KMS-11 (cell line): ENCODE measurements at regions not wholly inside any gene's neighbourhood (a gene's known extent, or its start where the extent isn't known, plus 50 kb on each side); places are given as distances from the start of the nearest gene placed in this dataset.

Source experiments
- H2AFZ ChIP-seq: fragments of 200-600 bp; sonication (generic); 2 replicates; pipeline ENCODE4 v1.6.1; 2016; ENCODE audit warnings: antibody characterized with exemption, mixed run types, low read depth
- H3K27ac ChIP-seq: fragments of 200-600 bp; sonication (generic); 2 replicates; pipeline ENCODE4 v1.6.1; 2016; ENCODE audit warnings: mild to moderate bottlenecking, mixed run types
- H3K27me3 ChIP-seq: fragments of 200-600 bp; sonication (generic); 2 replicates; pipeline ENCODE4 v1.6.1; 2017; ENCODE audit warnings: mild to moderate bottlenecking, low read depth, mixed run types, moderate library complexity; ENCODE audit not compliant: insufficient read depth
- H3K36me3 ChIP-seq: fragments of 200-600 bp; sonication (generic); 2 replicates; pipeline ENCODE4 v1.6.1; 2017; ENCODE audit warnings: mild to moderate bottlenecking, mixed run types; ENCODE audit not compliant: insufficient read depth
- H3K4me1 ChIP-seq: fragments of 200-600 bp; sonication (generic); 2 replicates; pipeline ENCODE4 v1.6.1; 2016; ENCODE audit warnings: mild to moderate bottlenecking, low read depth, mixed run types; ENCODE audit not compliant: poor library complexity, severe bottlenecking
- H3K4me2 ChIP-seq: fragments of 200-600 bp; sonication (generic); 2 replicates; pipeline ENCODE4 v1.7.0; 2016; ENCODE audit warnings: mild to moderate bottlenecking, mixed run types
- H3K4me3 ChIP-seq: fragments of 200-600 bp; sonication (generic); IDR thresholded peaks from 2 replicates; pipeline ENCODE4 v1.6.1; 2017; ENCODE audit warnings: low read depth, low read length, mixed read lengths; ENCODE audit not compliant: insufficient read depth
- H3K79me2 ChIP-seq: fragments of 200-600 bp; sonication (generic); 2 replicates; pipeline ENCODE4 v1.6.1; 2016; ENCODE audit warnings: low read depth, mixed run types; ENCODE audit not compliant: insufficient read depth
- H3K9ac ChIP-seq: fragments of 200-600 bp; sonication (generic); 2 replicates; pipeline ENCODE4 v1.6.1; 2016; ENCODE audit warnings: mild to moderate bottlenecking, mixed run types
- H4K20me1 ChIP-seq: fragments of 200-600 bp; sonication (generic); 2 replicates; pipeline ENCODE4 v1.6.1; 2016; ENCODE audit warnings: mild to moderate bottlenecking, mixed run types; ENCODE audit not compliant: insufficient read depth
- TF ChIP-seq, protein P1 (sequence below): fragments of 200-600 bp; sonication (generic); conservative IDR thresholded peaks from 2 replicates; pipeline ENCODE4 v1.6.1; 2017; ENCODE audit warnings: low read depth, mild to moderate bottlenecking, antibody characterized with exemption, low read length, moderate library complexity, mixed read lengths

DNA sequence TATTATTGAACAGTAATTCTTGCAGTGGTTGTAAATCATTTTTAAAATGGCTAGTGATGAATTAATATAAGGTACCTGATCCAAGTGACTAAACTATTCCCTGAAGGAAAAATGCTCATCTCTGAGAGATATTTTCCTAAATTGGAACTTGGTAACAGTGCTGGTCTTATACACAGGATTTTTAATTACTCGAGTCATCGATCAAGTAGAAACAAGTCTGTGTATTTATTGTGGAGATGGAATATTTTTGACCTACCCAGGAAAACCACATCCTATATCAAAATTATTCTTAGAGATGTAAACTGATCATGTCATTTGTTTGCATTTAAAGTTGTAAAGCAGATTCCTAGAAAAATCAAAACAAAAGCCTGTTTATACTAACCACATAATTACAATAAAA lies 166.9 kb downstream of the MOXD1 start:
- H4K20me1 ChIP-seq = no peaks in the 10 kb centered on the region
- H3K9ac ChIP-seq = no peak overlapping the region
- no peak overlapping the region for H3K4me2 ChIP-seq
- H3K79me2 ChIP-seq = no peaks in the 10 kb centered on the region
- no peaks in the 10 kb centered on the region for H3K4me1 ChIP-seq
- no peak overlapping the region for H3K4me3 ChIP-seq
- H2AFZ ChIP-seq = no peak overlapping the region
- H3K27me3 ChIP-seq = no peaks in the 10 kb centered on the region
- TF ChIP-seq, protein P1, sequence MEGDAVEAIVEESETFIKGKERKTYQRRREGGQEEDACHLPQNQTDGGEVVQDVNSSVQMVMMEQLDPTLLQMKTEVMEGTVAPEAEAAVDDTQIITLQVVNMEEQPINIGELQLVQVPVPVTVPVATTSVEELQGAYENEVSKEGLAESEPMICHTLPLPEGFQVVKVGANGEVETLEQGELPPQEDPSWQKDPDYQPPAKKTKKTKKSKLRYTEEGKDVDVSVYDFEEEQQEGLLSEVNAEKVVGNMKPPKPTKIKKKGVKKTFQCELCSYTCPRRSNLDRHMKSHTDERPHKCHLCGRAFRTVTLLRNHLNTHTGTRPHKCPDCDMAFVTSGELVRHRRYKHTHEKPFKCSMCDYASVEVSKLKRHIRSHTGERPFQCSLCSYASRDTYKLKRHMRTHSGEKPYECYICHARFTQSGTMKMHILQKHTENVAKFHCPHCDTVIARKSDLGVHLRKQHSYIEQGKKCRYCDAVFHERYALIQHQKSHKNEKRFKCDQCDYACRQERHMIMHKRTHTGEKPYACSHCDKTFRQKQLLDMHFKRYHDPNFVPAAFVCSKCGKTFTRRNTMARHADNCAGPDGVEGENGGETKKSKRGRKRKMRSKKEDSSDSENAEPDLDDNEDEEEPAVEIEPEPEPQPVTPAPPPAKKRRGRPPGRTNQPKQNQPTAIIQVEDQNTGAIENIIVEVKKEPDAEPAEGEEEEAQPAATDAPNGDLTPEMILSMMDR = no peak
- H3K36me3 ChIP-seq = no peaks in the 10 kb centered on the region
- no peak overlapping the region for H3K27ac ChIP-seq

DNA sequence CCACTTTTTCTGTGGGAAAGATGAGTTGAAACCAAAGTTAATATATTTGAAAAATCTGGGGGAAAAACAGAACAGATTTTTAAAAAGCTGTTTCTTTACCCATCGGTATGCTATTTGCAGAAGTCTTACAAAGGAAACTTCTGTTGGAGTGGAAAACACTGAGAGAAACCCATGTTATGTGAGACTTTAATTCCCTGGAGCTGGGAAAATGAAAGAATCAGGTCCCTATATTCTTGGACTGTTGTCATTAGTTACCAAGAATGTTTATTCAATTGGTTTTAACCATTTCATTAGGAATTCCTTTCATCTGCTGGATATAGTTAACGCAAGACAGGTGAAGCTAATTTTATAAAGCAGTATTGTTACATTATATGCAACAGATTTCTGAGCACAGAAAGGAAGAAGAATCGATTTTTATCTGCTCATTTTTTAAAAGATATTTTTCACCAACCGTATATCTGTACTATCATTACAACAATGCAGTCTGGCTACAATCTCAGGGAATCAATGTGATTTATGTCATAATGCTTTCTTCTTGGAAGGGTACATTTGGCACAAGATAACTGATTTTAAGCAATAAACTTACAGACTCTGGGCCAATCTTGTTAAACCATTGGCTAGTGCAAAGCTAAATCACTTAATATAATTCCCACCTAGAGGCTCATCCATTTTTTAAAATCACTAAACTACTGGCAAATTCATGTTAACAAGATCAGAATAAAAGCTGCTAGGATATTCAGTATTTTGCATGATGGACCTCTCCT lies 170.0 kb downstream of the MOXD1 start:
- no peaks in the 10 kb centered on the region for H3K79me2 ChIP-seq
- no peaks in the 10 kb centered on the region for H4K20me1 ChIP-seq
- no peak overlapping the region for H3K4me3 ChIP-seq
- no peak overlapping the region for H3K4me2 ChIP-seq
- TF ChIP-seq, protein P1 = no peak
- no peak overlapping the region for H2AFZ ChIP-seq
- no peak overlapping the region for H3K9ac ChIP-seq
- H3K27me3 ChIP-seq = no peaks in the 10 kb centered on the region
- H3K27ac ChIP-seq = no peak overlapping the region
- H3K4me1 ChIP-seq = no peaks in the 10 kb centered on the region
- no peaks in the 10 kb centered on the region for H3K36me3 ChIP-seq

DNA sequence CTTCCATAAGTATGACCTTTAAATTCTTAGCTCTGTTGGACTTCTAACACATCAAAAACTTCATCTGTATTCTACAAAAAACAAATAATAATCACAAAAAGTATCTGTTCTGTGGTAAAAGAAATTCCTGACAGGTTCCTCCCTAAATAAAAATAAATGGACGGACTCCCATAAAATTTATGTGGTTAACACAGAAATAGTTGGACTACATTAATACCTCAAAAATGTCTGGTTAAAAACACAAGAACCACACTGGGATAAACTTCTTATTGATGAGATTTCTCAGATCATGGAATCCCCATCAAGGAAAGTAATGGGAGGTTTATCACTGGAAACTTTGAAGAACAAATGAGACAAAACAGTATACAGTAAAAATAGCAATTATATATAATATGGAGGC lies 172.4 kb downstream of the MOXD1 start:
- no peak overlapping the region for H3K4me3 ChIP-seq
- no peak overlapping the region for H2AFZ ChIP-seq
- no peaks in the 10 kb centered on the region for H3K27me3 ChIP-seq
- no peak overlapping the region for H3K4me2 ChIP-seq
- TF ChIP-seq, protein P1 = no peak
- no peaks in the 10 kb centered on the region for H3K4me1 ChIP-seq
- H3K36me3 ChIP-seq = no peaks in the 10 kb centered on the region
- no peaks in the 10 kb centered on the region for H4K20me1 ChIP-seq
- no peaks in the 10 kb centered on the region for H3K79me2 ChIP-seq
- no peak overlapping the region for H3K27ac ChIP-seq
- H3K9ac ChIP-seq = no peak overlapping the region

DNA sequence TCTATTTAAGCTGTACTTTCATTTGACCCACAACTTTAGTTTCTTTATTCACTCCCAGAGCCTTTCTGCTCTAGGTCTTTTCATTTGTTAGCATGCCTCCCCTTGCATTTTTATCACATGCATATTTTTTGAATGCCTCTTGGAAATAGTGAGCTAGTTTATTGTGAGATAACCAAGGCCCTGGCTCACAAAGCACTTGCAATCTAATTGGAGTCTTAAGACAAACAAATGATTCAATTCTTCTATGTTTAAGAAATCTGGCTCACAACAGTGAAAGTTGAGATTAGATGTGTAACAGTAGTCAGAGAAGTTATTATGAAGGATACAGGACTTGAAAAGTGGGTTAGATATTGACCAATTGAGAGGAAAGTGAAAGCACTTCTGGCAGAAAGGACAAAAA lies 173.4 kb downstream of the MOXD1 start:
- no peak overlapping the region for H3K27ac ChIP-seq
- no peaks in the 10 kb centered on the region for H3K4me1 ChIP-seq
- no peak overlapping the region for H3K4me2 ChIP-seq
- no peaks in the 10 kb centered on the region for H3K36me3 ChIP-seq
- H3K9ac ChIP-seq = no peak overlapping the region
- no peaks in the 10 kb centered on the region for H3K79me2 ChIP-seq
- TF ChIP-seq, protein P1 = no peak
- H3K27me3 ChIP-seq = no peaks in the 10 kb centered on the region
- H4K20me1 ChIP-seq = no peaks in the 10 kb centered on the region
- H2AFZ ChIP-seq = no peak overlapping the region
- no peak overlapping the region for H3K4me3 ChIP-seq
